ENCODE measurements at regions not wholly inside any gene's neighbourhood (a gene's known extent, or its start where the extent isn't known, plus 50 kb on each side); places are given as distances from the start of the nearest gene placed in this dataset.
"Not testable (repeated sequence)": the region's sequence is repeated elsewhere in the genome, so short reads cannot be mapped to it uniquely, and the experiment has no call there.

GRCh38 chr20:43352996-43353395 is 104.7 kb upstream of the SRSF6 start:
- TF ChIP-seq EGR1 (IDR thresholded peaks at IDR 0.05; ENCODE audit: low read depth in 2 of 2) (no peak), HNF4A (conservative IDR thresholded peaks at IDR 0.05) (no peak), TAF1 (conservative IDR thresholded peaks at IDR 0.05) (no peak), YY1 (IDR thresholded peaks at IDR 0.05) (no peak), RAD21 (IDR thresholded peaks at IDR 0.05) (no peak), GABPA (IDR thresholded peaks at IDR 0.05 in 1 of 2, conservative IDR thresholded peaks at IDR 0.05 in 1 of 2) (no peak), RXRA (IDR thresholded peaks at IDR 0.05) (no peak), ZBTB33 (IDR thresholded peaks at IDR 0.05) (no peak), HNF4G (IDR thresholded peaks at IDR 0.05) (no peak), SP1 (IDR thresholded peaks at IDR 0.05) (no peak)
- TF ChIP-seq, protein P1, sequence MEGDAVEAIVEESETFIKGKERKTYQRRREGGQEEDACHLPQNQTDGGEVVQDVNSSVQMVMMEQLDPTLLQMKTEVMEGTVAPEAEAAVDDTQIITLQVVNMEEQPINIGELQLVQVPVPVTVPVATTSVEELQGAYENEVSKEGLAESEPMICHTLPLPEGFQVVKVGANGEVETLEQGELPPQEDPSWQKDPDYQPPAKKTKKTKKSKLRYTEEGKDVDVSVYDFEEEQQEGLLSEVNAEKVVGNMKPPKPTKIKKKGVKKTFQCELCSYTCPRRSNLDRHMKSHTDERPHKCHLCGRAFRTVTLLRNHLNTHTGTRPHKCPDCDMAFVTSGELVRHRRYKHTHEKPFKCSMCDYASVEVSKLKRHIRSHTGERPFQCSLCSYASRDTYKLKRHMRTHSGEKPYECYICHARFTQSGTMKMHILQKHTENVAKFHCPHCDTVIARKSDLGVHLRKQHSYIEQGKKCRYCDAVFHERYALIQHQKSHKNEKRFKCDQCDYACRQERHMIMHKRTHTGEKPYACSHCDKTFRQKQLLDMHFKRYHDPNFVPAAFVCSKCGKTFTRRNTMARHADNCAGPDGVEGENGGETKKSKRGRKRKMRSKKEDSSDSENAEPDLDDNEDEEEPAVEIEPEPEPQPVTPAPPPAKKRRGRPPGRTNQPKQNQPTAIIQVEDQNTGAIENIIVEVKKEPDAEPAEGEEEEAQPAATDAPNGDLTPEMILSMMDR (IDR thresholded peaks at IDR 0.05; ENCODE audit: low read depth, low read length, missing input control): no peak
- TF ChIP-seq, protein P2, sequence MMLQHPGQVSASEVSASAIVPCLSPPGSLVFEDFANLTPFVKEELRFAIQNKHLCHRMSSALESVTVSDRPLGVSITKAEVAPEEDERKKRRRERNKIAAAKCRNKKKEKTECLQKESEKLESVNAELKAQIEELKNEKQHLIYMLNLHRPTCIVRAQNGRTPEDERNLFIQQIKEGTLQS (IDR thresholded peaks at IDR 0.05): no peak
- Histone ChIP-seq H3K4me3 (ENCODE audit: low read depth in 1 of 3, low read length in 3 of 3) (no peak overlapping the region), H3K9ac (ENCODE audit: low read depth in 1 of 2, low read length in 2 of 2) (no peak overlapping the region), H3K36me3 (ENCODE audit: control insufficient read depth in 4 of 4, insufficient read depth in 3 of 4, low read depth in 1 of 4, low read length in 3 of 4) (no peaks in the 10 kb centered on the region), H3K27me3 (ENCODE audit: control insufficient read depth in 4 of 4, insufficient read depth in 4 of 4, low read length in 3 of 4) (peaks cover 0 to 3% (median 1%) of the 10 kb centered on the region in 4 donors), H3K27ac (ENCODE audit: low read depth in 1 of 2, low read length in 2 of 2) (no peak overlapping the region), H3K4me1 (ENCODE audit: control insufficient read depth in 4 of 4, insufficient read depth in 4 of 4, low read length in 3 of 4) (no peaks in the 10 kb centered on the region), H3K9me3 (ENCODE audit: control insufficient read depth in 4 of 4, low read length in 3 of 4) (no peaks in the 10 kb centered on the region)
- no peak for DNase-seq (ENCODE audit: low spot score)
- WGBS: 86% methylated on average over 8 of the region's 8 CpGs

DNA sequence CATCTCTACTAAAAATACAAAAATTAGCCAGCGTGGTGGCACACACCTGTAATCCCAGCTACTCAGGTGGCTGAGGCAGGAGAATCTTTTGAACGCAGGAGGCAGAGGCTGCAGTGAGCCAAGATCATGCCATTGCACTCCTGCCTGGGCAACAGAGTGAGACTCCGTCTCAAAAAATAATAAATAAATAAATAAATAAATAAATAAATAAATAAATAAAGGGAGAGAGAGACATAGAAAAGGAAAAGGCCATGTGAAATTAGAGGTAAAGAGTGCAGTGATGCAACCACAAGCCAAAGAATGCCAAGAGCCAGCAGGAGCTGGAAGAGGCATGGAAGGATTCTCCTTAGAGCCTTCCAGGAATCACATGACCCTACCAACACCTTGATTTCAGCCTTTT is 107.0 kb upstream of the SRSF6 start:
- not testable (repeated sequence) for DNase-seq (ENCODE audit: low spot score); H3K9me3 ChIP-seq (ENCODE audit: control insufficient read depth in 4 of 4, low read length in 3 of 4); H3K27ac ChIP-seq (ENCODE audit: low read depth in 1 of 2, low read length in 2 of 2); H3K4me1 ChIP-seq (ENCODE audit: control insufficient read depth in 4 of 4, insufficient read depth in 4 of 4, low read length in 3 of 4); H3K9ac ChIP-seq (ENCODE audit: low read depth in 1 of 2, low read length in 2 of 2); H3K27me3 ChIP-seq (ENCODE audit: control insufficient read depth in 4 of 4, insufficient read depth in 4 of 4, low read length in 3 of 4); H3K4me3 ChIP-seq (ENCODE audit: low read depth in 1 of 3, low read length in 3 of 3); H3K36me3 ChIP-seq (ENCODE audit: control insufficient read depth in 4 of 4, insufficient read depth in 3 of 4, low read depth in 1 of 4, low read length in 3 of 4)
- WGBS: 89% methylated on average over 3 of the region's 3 CpGs

DNA sequence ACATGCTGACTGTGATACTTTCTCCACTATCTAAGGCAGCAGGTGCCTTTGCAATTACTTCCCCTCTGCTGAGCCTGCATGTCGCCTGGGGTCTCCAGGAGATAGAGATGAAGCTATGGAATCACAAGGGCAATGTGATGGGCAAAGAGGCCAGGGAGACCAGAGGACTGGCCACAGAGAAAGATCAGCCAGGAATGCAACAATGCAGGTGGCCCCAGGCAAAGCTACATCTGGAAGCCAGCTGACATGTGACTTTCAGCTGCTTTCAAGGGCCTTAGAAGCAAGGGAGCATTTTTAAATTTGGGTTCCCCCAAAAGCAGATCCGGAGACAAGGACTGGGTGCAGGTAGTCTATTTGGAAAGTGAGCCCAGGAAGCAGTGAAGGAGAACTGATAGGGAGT is 107.9 kb upstream of the SRSF6 start:
- H3K9me3 ChIP-seq (ENCODE audit: control insufficient read depth in 4 of 4, low read length in 3 of 4): no peaks in the 10 kb centered on the region
- no peak for DNase-seq (ENCODE audit: low spot score)
- no peak overlapping the region for H3K27ac ChIP-seq (ENCODE audit: low read depth in 1 of 2, low read length in 2 of 2)
- H3K27me3 ChIP-seq (ENCODE audit: control insufficient read depth in 4 of 4, insufficient read depth in 4 of 4, low read length in 3 of 4): peaks cover 0 to 3% (median 0%) of the 10 kb centered on the region in 4 donors
- no peaks in the 10 kb centered on the region for H3K4me1 ChIP-seq (ENCODE audit: control insufficient read depth in 4 of 4, insufficient read depth in 4 of 4, low read length in 3 of 4)
- H3K36me3 ChIP-seq (ENCODE audit: control insufficient read depth in 4 of 4, insufficient read depth in 3 of 4, low read depth in 1 of 4, low read length in 3 of 4): no peaks in the 10 kb centered on the region
- no peak overlapping the region for H3K4me3 ChIP-seq (ENCODE audit: low read depth in 1 of 3, low read length in 3 of 3)
- 66% methylated on average over 2 of the region's 2 CpGs for WGBS
- H3K9ac ChIP-seq (ENCODE audit: low read depth in 1 of 2, low read length in 2 of 2): no peak overlapping the region
- TF ChIP-seq JUND (IDR thresholded peaks at IDR 0.05) (no peak), RXRA (IDR thresholded peaks at IDR 0.05) (no peak), FOXA1 (IDR thresholded peaks at IDR 0.05) (no peak), NR2F2 (IDR thresholded peaks at IDR 0.05) (no peak), TAF1 (conservative IDR thresholded peaks at IDR 0.05) (no peak), MAX (IDR thresholded peaks at IDR 0.05) (no peak), EGR1 (IDR thresholded peaks at IDR 0.05; ENCODE audit: low read depth in 2 of 2) (no peak), HNF4G (IDR thresholded peaks at IDR 0.05) (no peak), GABPA (IDR thresholded peaks at IDR 0.05 in 1 of 2, conservative IDR thresholded peaks at IDR 0.05 in 1 of 2) (no peak)
- TF ChIP-seq, protein P1 (IDR thresholded peaks at IDR 0.05; ENCODE audit: low read depth, low read length, missing input control): no peak
- TF ChIP-seq, protein P3, sequence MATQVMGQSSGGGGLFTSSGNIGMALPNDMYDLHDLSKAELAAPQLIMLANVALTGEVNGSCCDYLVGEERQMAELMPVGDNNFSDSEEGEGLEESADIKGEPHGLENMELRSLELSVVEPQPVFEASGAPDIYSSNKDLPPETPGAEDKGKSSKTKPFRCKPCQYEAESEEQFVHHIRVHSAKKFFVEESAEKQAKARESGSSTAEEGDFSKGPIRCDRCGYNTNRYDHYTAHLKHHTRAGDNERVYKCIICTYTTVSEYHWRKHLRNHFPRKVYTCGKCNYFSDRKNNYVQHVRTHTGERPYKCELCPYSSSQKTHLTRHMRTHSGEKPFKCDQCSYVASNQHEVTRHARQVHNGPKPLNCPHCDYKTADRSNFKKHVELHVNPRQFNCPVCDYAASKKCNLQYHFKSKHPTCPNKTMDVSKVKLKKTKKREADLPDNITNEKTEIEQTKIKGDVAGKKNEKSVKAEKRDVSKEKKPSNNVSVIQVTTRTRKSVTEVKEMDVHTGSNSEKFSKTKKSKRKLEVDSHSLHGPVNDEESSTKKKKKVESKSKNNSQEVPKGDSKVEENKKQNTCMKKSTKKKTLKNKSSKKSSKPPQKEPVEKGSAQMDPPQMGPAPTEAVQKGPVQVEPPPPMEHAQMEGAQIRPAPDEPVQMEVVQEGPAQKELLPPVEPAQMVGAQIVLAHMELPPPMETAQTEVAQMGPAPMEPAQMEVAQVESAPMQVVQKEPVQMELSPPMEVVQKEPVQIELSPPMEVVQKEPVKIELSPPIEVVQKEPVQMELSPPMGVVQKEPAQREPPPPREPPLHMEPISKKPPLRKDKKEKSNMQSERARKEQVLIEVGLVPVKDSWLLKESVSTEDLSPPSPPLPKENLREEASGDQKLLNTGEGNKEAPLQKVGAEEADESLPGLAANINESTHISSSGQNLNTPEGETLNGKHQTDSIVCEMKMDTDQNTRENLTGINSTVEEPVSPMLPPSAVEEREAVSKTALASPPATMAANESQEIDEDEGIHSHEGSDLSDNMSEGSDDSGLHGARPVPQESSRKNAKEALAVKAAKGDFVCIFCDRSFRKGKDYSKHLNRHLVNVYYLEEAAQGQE (IDR thresholded peaks at IDR 0.05): no peak
- TF ChIP-seq, protein P2 (IDR thresholded peaks at IDR 0.05): no peak
